ENCODE measurements at regions not wholly inside any gene's neighbourhood (a gene's known extent, or its start where the extent isn't known, plus 50 kb on each side); places are given as distances from the start of the nearest gene placed in this dataset.

- TF ChIP-seq POLR2A (IDR thresholded peaks at IDR 0.05) (no peak), EP300 (IDR thresholded peaks at IDR 0.05) (no peak)
Observed at GRCh38 chr7:68244389-68244788, 1247.8 kb downstream of the TYW1 start.
